ENCODE measurements at regions not wholly inside any gene's neighbourhood (a gene's known extent, or its start where the extent isn't known, plus 50 kb on each side); places are given as distances from the start of the nearest gene placed in this dataset.

GRCh38 chr5:89156226-89156625 lies 273.2 kb upstream of the MEF2C start:
- Histone ChIP-seq H4K20me1 (replicated peaks; ENCODE audit: control insufficient read depth, extremely low read depth, insufficient read depth, low read length) (no peaks in the 10 kb centered on the region), H3K9ac (replicated peaks; ENCODE audit: extremely low read depth, insufficient read depth, low read length) (no peak overlapping the region), H3K27me3 (ENCODE audit: control insufficient read depth in 2 of 2, insufficient read depth in 2 of 2, low read length in 2 of 2) (no peaks in the 10 kb centered on the region), H3K9me3 (replicated peaks; ENCODE audit: control insufficient read depth, insufficient read depth, low read length) (no peaks in the 10 kb centered on the region), H3K4me3 (replicated peaks in 1 of 3; ENCODE audit: insufficient read depth in 1 of 3, low read depth in 1 of 3, low read length in 3 of 3) (no peak overlapping the region), H3K36me3 (ENCODE audit: control insufficient read depth in 2 of 2, extremely low read depth in 1 of 2, insufficient read depth in 2 of 2, low read length in 2 of 2) (no peaks in the 10 kb centered on the region), H3K4me1 (ENCODE audit: control insufficient read depth, extremely low read depth, insufficient read depth, low read length) (no peaks in the 10 kb centered on the region), H2AFZ (ENCODE audit: low read depth, low read length) (no peak overlapping the region), H3K9me1 (replicated peaks; ENCODE audit: control insufficient read depth, extremely low read depth, insufficient read depth, low read length) (no peaks in the 10 kb centered on the region), H3K79me2 (ENCODE audit: control insufficient read depth, insufficient read depth, low read length) (no peaks in the 10 kb centered on the region), H3K4me2 (ENCODE audit: insufficient read depth, low read length) (no peak overlapping the region), H3K27ac (ENCODE audit: insufficient read depth, low read depth, low read length) (no peak overlapping the region)
- DNase-seq (ENCODE audit: low read depth, low spot score) (no peak), FAIRE-seq (no peak)
- TF ChIP-seq MYC (IDR thresholded peaks at IDR 0.05; ENCODE audit: low read depth, low read length) (no peak), JUN (IDR thresholded peaks at IDR 0.05; ENCODE audit: borderline replicate concordance, insufficient read depth, insufficient read length, low read depth) (no peak), GATA2 (IDR thresholded peaks at IDR 0.05; ENCODE audit: insufficient read depth, insufficient read length, low read depth, low read length) (no peak), MAX (IDR thresholded peaks at IDR 0.05; ENCODE audit: insufficient read depth, insufficient read length) (no peak), POLR2AphosphoS5 (IDR thresholded peaks at IDR 0.05; ENCODE audit: insufficient read depth, low read depth, low read length) (no peak), CTCF (IDR thresholded peaks at IDR 0.05; ENCODE audit: extremely low read depth in 1 of 2, insufficient read depth in 1 of 2, low read depth in 1 of 2, low read length in 2 of 2) (no peak), EZH2 (IDR thresholded peaks at IDR 0.05; ENCODE audit: borderline replicate concordance, low read depth, low read length, severe bottlenecking) (no peak), FOS (IDR thresholded peaks at IDR 0.05; ENCODE audit: borderline replicate concordance, insufficient read depth, low read length) (no peak), POLR2A (IDR thresholded peaks at IDR 0.05; ENCODE audit: low read depth, low read length) (no peak)
- dilution Hi-C loops (cut with MboI; ENCODE audit: extremely low pct_ligation_motif_present, low sequenced_read_pairs): no loop called here
- intact Hi-C loops (cut with micrococcal nuclease): no loop called here
- POLR2A ChIA-PET: no interaction called here
- CTCF ChIA-PET: no interaction called here
- BruUV-seq (replicated peaks): no TSS peak

All from endothelial cell of umbilical vein (primary cell).